MM.1S (cell line): ENCODE measurements at regions not wholly inside any gene's neighbourhood (a gene's known extent, or its start where the extent isn't known, plus 50 kb on each side); places are given as distances from the start of the nearest gene placed in this dataset.
"Not testable (repeated sequence)": the region's sequence is repeated elsewhere in the genome, so short reads cannot be mapped to it uniquely, and the experiment has no call there.

Source experiments
- DNase-seq: peaks from one replicate; pipeline ENCODE4 v3.0.0-alpha.2; 2015
- H2AFZ ChIP-seq: fragments of 300-600 bp; sonication (generic); 2 replicates; pipeline ENCODE4 v1.6.0; 2016; ENCODE audit warnings: antibody characterized with exemption, low read length
- H3F3A ChIP-seq: fragments of 300-600 bp; sonication (generic); 2 replicates; pipeline ENCODE4 v1.6.1; 2016; ENCODE audit warnings: mild to moderate bottlenecking, antibody characterized with exemption, low read length, moderate library complexity, mixed read lengths; ENCODE audit not compliant: insufficient read depth
- H3K27ac ChIP-seq: fragments of 300-600 bp; sonication (generic); 2 replicates; pipeline ENCODE4 v1.5.1; 2016; ENCODE audit warnings: mild to moderate bottlenecking, low read length
- H3K27me3 ChIP-seq: fragments of 300-600 bp; sonication (generic); replicated peaks from 2 replicates; pipeline ENCODE4 v1.6.0; 2016; ENCODE audit warnings: low read length; ENCODE audit not compliant: insufficient read depth
- H3K36me3 ChIP-seq: fragments of 300-600 bp; sonication (generic); replicated peaks from 2 replicates; pipeline ENCODE4 v1.6.1; 2016; ENCODE audit warnings: mild to moderate bottlenecking, low read length, mixed read lengths; ENCODE audit not compliant: insufficient read depth
- H3K4me1 ChIP-seq: fragments of 300-600 bp; sonication (generic); 2 replicates; pipeline ENCODE4 v1.6.1; 2016; ENCODE audit warnings: low read length, mixed read lengths
- H3K4me2 ChIP-seq: fragments of 300-600 bp; sonication (generic); 2 replicates; pipeline ENCODE4 v1.6.0; 2016; ENCODE audit warnings: low read depth, low read length
- H3K4me3 ChIP-seq: fragments of 300-600 bp; sonication (generic); 2 replicates; pipeline ENCODE4 v1.5.1; 2016; ENCODE audit warnings: low read length, mixed read lengths
- H3K79me2 ChIP-seq: fragments of 300-600 bp; sonication (generic); 2 replicates; pipeline ENCODE4 v1.6.1; 2016; ENCODE audit warnings: mixed run types, low read length, mixed read lengths
- H3K9ac ChIP-seq: fragments of 300-600 bp; sonication (generic); 2 replicates; pipeline ENCODE4 v1.6.1; 2016; ENCODE audit warnings: low read length, mixed read lengths
- H3K9me2 ChIP-seq: fragments of 300-600 bp; sonication (generic); replicated peaks from 2 replicates; pipeline ENCODE4 v1.6.1; 2016; ENCODE audit warnings: mild to moderate bottlenecking, low read length, mixed read lengths; ENCODE audit not compliant: insufficient read depth
- H3K9me3 ChIP-seq: fragments of 300-600 bp; sonication (generic); replicated peaks from 2 replicates; pipeline ENCODE4 v1.6.1; 2016; ENCODE audit warnings: mild to moderate bottlenecking, low read length, mixed read lengths; ENCODE audit not compliant: insufficient read depth
- H4K20me1 ChIP-seq: fragments of 300-600 bp; sonication (generic); 2 replicates; pipeline ENCODE4 v1.6.1; 2016; ENCODE audit warnings: mild to moderate bottlenecking, low read length, moderate library complexity, mixed read lengths; ENCODE audit not compliant: insufficient read depth
- CTCF ChIP-seq: fragments of 300-600 bp; sonication (generic); IDR thresholded peaks from 2 replicates; pipeline ENCODE4 v1.5.1; 2016; ENCODE audit warnings: antibody characterized with exemption, low read length, mixed read lengths
- EZH2 ChIP-seq: fragments of 300-600 bp; sonication (generic); optimal IDR thresholded peaks from 2 replicates; pipeline ENCODE3; 2017; ENCODE audit warnings: low read depth, mild to moderate bottlenecking, antibody characterized with exemption, low read length, mixed read lengths
- EZH2phosphoT487 ChIP-seq: fragments of 300-600 bp; sonication (generic); IDR thresholded peaks from 2 replicates; pipeline ENCODE4 v1.6.1; 2018; ENCODE audit warnings: antibody characterized with exemption, low read length

- Histone ChIP-seq H3K4me3 (no peak overlapping the region), H3K79me2 (no peaks in the 10 kb centered on the region), H3K4me2 (no peak overlapping the region), H3K9me2 (no peaks in the 10 kb centered on the region), H2AFZ (no peak overlapping the region), H3K9me3 (no peaks in the 10 kb centered on the region), H3K36me3 (no peaks in the 10 kb centered on the region), H4K20me1 (no peaks in the 10 kb centered on the region), H3K9ac (no peak overlapping the region), H3K4me1 (peaks cover 21% of the 10 kb centered on the region), H3F3A (peaks cover 15% of the 10 kb centered on the region), H3K27me3 (no peaks in the 10 kb centered on the region), H3K27ac (no peak overlapping the region)
- TF ChIP-seq EZH2phosphoT487 (no peak), CTCF (no peak), EZH2 (no peak)
- no peak for DNase-seq
Measured at GRCh38 chr5:12661617-12662370, 757.5 kb upstream of the CTNND2 start.

GRCh38 chr5:12660279-12661107, 756.2 kb upstream of the CTNND2 start:
- not testable (repeated sequence) for H4K20me1 ChIP-seq, H3K36me3 ChIP-seq, H3K79me2 ChIP-seq, H3K9ac ChIP-seq, H2AFZ ChIP-seq, H3K4me3 ChIP-seq, H3K9me3 ChIP-seq, H3K27me3 ChIP-seq, H3K9me2 ChIP-seq, DNase-seq
- Histone ChIP-seq H3K4me2 (0 out of 2 replicates have a peak overlapping the region, but pooled peaks have one; percentile 19), H3K27ac (peak overlapping the region; percentile 60; the same call in 1 of the 2 replicates), H3K4me1 (peaks cover 21% of the 10 kb centered on the region), H3F3A (peaks cover 15% of the 10 kb centered on the region)

GRCh38 chr5:12659686-12660085, 755.4 kb upstream of the CTNND2 start:
- peak; percentile 78 for DNase-seq
- Histone ChIP-seq H2AFZ (0 out of 2 replicates have a peak overlapping the region, but pooled peaks have one; percentile 3), H3K9ac (no peak overlapping the region), H3K36me3 (no peaks in the 10 kb centered on the region), H3K27ac (peak overlapping the region; percentile 60; the same call in 1 of the 2 replicates), H3F3A (peaks cover 15% of the 10 kb centered on the region), H3K4me2 (peak overlapping the region; percentile 19; the same call in 1 of the 2 replicates), H3K9me3 (no peaks in the 10 kb centered on the region), H3K79me2 (no peaks in the 10 kb centered on the region), H3K27me3 (no peaks in the 10 kb centered on the region), H3K4me1 (peaks cover 21% of the 10 kb centered on the region), H3K4me3 (no peak overlapping the region), H3K9me2 (no peaks in the 10 kb centered on the region), H4K20me1 (no peaks in the 10 kb centered on the region)
- TF ChIP-seq EZH2phosphoT487 (no peak), EZH2 (no peak), CTCF (no peak)
